ENCODE measurements at regions not wholly inside any gene's neighbourhood (a gene's known extent, or its start where the extent isn't known, plus 50 kb on each side); places are given as distances from the start of the nearest gene placed in this dataset.

DNA sequence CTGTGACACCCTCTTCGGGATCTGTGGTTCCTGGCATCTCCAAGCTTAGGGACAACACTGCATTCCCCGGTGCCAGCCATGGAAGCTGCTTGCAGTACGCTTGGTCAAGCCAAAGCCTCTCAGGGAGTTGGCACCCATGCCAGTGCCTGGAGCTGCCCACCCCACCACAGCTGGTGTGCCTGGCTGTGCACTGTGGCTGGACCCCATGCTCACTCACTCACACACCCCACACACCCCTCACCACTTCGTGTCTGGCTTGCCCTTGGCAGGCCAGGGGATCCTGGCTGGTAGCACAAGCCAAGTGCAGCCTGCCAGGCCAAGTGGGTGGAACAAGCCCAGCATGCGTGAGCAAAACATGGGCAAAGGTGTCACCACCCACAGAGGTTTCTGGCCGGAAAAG, 324.5 kb upstream of the PTGER4 start:
- intact Hi-C loops (cut with micrococcal nuclease; ENCODE audit: unreplicated experiment) = no loop called here
- ChIA-PET POLR2A (ENCODE audit: low non-redundant PET) (no interaction called here), CTCF (no interaction called here)
- DNase-seq (ENCODE audit: low spot score) = no peak
- no peak overlapping the region for H3K27ac ChIP-seq (ENCODE audit: low read depth, low read length, poor library complexity, severe bottlenecking)
- no peak for TF ChIP-seq EZH2 (IDR thresholded peaks at IDR 0.05; ENCODE audit: borderline replicate concordance, low read depth, low read length, poor library complexity, severe bottlenecking)
- TF ChIP-seq, protein P1, sequence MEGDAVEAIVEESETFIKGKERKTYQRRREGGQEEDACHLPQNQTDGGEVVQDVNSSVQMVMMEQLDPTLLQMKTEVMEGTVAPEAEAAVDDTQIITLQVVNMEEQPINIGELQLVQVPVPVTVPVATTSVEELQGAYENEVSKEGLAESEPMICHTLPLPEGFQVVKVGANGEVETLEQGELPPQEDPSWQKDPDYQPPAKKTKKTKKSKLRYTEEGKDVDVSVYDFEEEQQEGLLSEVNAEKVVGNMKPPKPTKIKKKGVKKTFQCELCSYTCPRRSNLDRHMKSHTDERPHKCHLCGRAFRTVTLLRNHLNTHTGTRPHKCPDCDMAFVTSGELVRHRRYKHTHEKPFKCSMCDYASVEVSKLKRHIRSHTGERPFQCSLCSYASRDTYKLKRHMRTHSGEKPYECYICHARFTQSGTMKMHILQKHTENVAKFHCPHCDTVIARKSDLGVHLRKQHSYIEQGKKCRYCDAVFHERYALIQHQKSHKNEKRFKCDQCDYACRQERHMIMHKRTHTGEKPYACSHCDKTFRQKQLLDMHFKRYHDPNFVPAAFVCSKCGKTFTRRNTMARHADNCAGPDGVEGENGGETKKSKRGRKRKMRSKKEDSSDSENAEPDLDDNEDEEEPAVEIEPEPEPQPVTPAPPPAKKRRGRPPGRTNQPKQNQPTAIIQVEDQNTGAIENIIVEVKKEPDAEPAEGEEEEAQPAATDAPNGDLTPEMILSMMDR (conservative IDR thresholded peaks at IDR 0.05; ENCODE audit: low read depth, low read length) = no peak
- no peaks in the 10 kb centered on the region for H3K36me3 ChIP-seq (ENCODE audit: insufficient read depth, low read length, poor library complexity, severe bottlenecking)
- no peak overlapping the region for H3K4me3 ChIP-seq (ENCODE audit: low read depth, low read length, poor library complexity, severe bottlenecking)
- no TSS peak for BruUV-seq (replicated peaks)
- H3K9me3 ChIP-seq (ENCODE audit: low read depth, low read length, poor library complexity, severe bottlenecking) = no peaks in the 10 kb centered on the region
- no peaks in the 10 kb centered on the region for H3K27me3 ChIP-seq (replicated peaks; ENCODE audit: insufficient read depth, low read depth, low read length, poor library complexity)
- no peaks in the 10 kb centered on the region for H3K4me1 ChIP-seq (ENCODE audit: insufficient read depth, low read length, poor library complexity, severe bottlenecking)

DNA sequence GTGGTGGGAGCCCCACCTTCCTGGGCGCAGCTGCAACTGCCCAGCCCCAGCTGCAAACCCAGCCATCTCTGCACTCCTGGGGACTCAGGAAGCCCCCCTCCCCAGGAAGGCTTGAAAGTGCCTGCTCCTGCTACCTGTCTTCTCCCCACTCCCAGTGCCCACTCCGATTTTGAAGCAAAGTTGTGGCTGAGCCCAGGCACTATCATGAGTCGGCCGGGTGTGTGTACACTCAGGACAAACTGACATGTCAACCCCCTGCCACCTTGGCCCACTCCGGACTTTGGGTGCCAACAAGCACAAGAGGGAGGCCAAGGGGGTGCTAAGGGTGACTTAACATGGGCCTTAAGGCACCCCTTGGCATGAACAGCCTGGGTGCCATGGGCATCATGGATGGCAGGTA, 325.5 kb upstream of the PTGER4 start:
- intact Hi-C loops (cut with micrococcal nuclease; ENCODE audit: unreplicated experiment) = no loop called here
- H3K4me1 ChIP-seq (ENCODE audit: insufficient read depth, low read length, poor library complexity, severe bottlenecking) = no peaks in the 10 kb centered on the region
- TF ChIP-seq EZH2 (IDR thresholded peaks at IDR 0.05; ENCODE audit: borderline replicate concordance, low read depth, low read length, poor library complexity, severe bottlenecking) = no peak
- TF ChIP-seq, protein P1 (conservative IDR thresholded peaks at IDR 0.05; ENCODE audit: low read depth, low read length) = no peak
- no TSS peak for BruUV-seq (replicated peaks)
- no peak overlapping the region for H3K4me3 ChIP-seq (ENCODE audit: low read depth, low read length, poor library complexity, severe bottlenecking)
- ChIA-PET POLR2A (ENCODE audit: low non-redundant PET) (interaction anchor here (0.8 kb wide), 1 partner anchor 1608 kb away, joined by 4 read pairs; no protein-coding TSS in a partner anchor), CTCF (no interaction called here)
- no peaks in the 10 kb centered on the region for H3K36me3 ChIP-seq (ENCODE audit: insufficient read depth, low read length, poor library complexity, severe bottlenecking)
- H3K27me3 ChIP-seq (replicated peaks; ENCODE audit: insufficient read depth, low read depth, low read length, poor library complexity) = no peaks in the 10 kb centered on the region
- peaks cover under 1% of the 10 kb centered on the region for H3K9me3 ChIP-seq (ENCODE audit: low read depth, low read length, poor library complexity, severe bottlenecking)
- DNase-seq (ENCODE audit: low spot score) = no peak
- H3K27ac ChIP-seq (ENCODE audit: low read depth, low read length, poor library complexity, severe bottlenecking) = no peak overlapping the region

DNA sequence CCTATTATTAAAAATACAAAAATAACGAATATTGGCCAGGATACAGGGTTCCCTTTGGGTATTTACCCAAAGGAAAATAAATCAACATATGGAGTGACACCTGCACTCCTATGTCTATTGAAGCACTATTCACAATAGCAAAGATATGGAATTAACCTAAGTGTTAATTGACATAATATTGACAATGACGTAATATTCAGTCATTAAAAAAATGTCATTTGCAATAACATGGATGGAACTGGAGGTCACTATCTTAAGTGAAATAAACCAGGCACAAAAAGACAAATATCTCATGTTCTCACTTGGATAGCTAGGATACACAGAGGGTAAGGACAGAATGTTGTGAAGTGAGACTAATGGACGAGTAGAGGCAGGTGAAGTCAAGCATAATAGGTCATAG, 326.3 kb upstream of the PTGER4 start:
- CTCF ChIA-PET = no interaction called here

More for the DNA sequence above, 326.3 kb upstream of the PTGER4 start:
- intact Hi-C loops (cut with micrococcal nuclease; ENCODE audit: unreplicated experiment) = no loop called here
- TF ChIP-seq, protein P1 (conservative IDR thresholded peaks at IDR 0.05; ENCODE audit: low read depth, low read length) = no peak
- TF ChIP-seq EZH2 (IDR thresholded peaks at IDR 0.05; ENCODE audit: borderline replicate concordance, low read depth, low read length, poor library complexity, severe bottlenecking) = no peak
- DNase-seq (ENCODE audit: low spot score) = no peak
- Histone ChIP-seq H3K36me3 (ENCODE audit: insufficient read depth, low read length, poor library complexity, severe bottlenecking) (no peaks in the 10 kb centered on the region), H3K27ac (ENCODE audit: low read depth, low read length, poor library complexity, severe bottlenecking) (no peak overlapping the region), H3K4me1 (ENCODE audit: insufficient read depth, low read length, poor library complexity, severe bottlenecking) (no peaks in the 10 kb centered on the region), H3K27me3 (replicated peaks; ENCODE audit: insufficient read depth, low read depth, low read length, poor library complexity) (no peaks in the 10 kb centered on the region), H3K9me3 (ENCODE audit: low read depth, low read length, poor library complexity, severe bottlenecking) (peaks cover 3% of the 10 kb centered on the region), H3K4me3 (ENCODE audit: low read depth, low read length, poor library complexity, severe bottlenecking) (no peak overlapping the region)
- POLR2A ChIA-PET (ENCODE audit: low non-redundant PET) = no interaction called here
- no TSS peak for BruUV-seq (replicated peaks)

All from A673 (cell line).